Stomach (tissue), 8 donors: ENCODE measurements at regions not wholly inside any gene's neighbourhood (a gene's known extent, or its start where the extent isn't known, plus 50 kb on each side); places are given as distances from the start of the nearest gene placed in this dataset.

Experiments used
- DNase-seq, 2 donors: peaks; one replicate each; pipeline versions ENCODE4 v3.0.0 to v3.0.0-alpha.2; 2013 to 2019
- H3K27ac ChIP-seq, 5 donors: fragments of 200-600 bp in 4 of 5; sonication (generic) in 4 of 5; one replicate each; pipeline ENCODE4 v1.5.1; 2013 to 2019; ENCODE audit warnings: mild to moderate bottlenecking in 1 of 5, moderate library complexity in 1 of 5
- H3K27me3 ChIP-seq, 3 donors: fragments of 200-600 bp; sonication (generic); one replicate each; pipeline ENCODE4 v1.5.1; 2017 to 2019; ENCODE audit warnings: mixed run types in 1 of 3
- H3K36me3 ChIP-seq, 4 donors: fragments of 200-600 bp; sonication (generic); 1 replicate in 3 of 4; 2 replicates in 1 of 4; pipeline ENCODE4 v1.5.1; 2016 to 2019
- H3K4me1 ChIP-seq, 4 donors: fragments of 200-600 bp; sonication (generic); one replicate each; pipeline ENCODE4 v1.5.1; 2016 to 2019
- H3K4me3 ChIP-seq, 4 donors: fragments of 200-600 bp; sonication (generic) in 3 of 4; one replicate each; pipeline ENCODE4 v1.5.1; 2016 to 2019; ENCODE audit warnings: mild to moderate bottlenecking in 1 of 4
- H3K9me3 ChIP-seq, 4 donors: fragments of 200-600 bp; sonication (generic); one replicate each; pipeline ENCODE4 v1.5.1; 2016 to 2019
- EP300 ChIP-seq: sonication (generic); formaldehyde crosslinking; IDR thresholded peaks from one replicate; pipeline ENCODE4 v1.6.1; 2017; ENCODE audit warnings: antibody characterized with exemption
- POLR2A ChIP-seq, 4 donors: fragments of 450-650 bp; IDR thresholded peaks; one replicate each; pipeline ENCODE4 v1.6.1; 2016; ENCODE audit warnings: antibody characterized with exemption in 4 of 4, control low read depth in 2 of 4, mild to moderate bottlenecking in 1 of 4, moderate library complexity in 1 of 4
- POLR2AphosphoS5 ChIP-seq, 3 donors: sonication (generic); formaldehyde crosslinking; IDR thresholded peaks; one replicate each; pipeline ENCODE4 v1.6.1; 2016; ENCODE audit warnings: antibody characterized with exemption in 3 of 3
- WGBS, 5 donors: extraction: QIAGEN DNeasy Blood & Tissue Kit in 3 of 5; methylation state at CpG; one replicate each; pipeline versions ENCODE4 v1.1.5 to v1.1.7; 2013 to 2018; 5-methylcytosine and 5-hydroxymethylcytosine counted together
- intact Hi-C: fragments of 100-400 bp; cut with DNase I; formaldehyde crosslinking; loops from one replicate; pipeline ENCODE4 v1.15.1; 2023; ENCODE audit warnings: low total_unique reads
- TF ChIP-seq, protein P1 (sequence below), 7 experiments: fragments of 450-650 bp in 4 of 7; fragments of 200-600 bp in 3 of 7; sonication (generic) in 3 of 7; IDR thresholded peaks; one replicate each; pipeline ENCODE4 v1.5.1; 2016 to 2019; ENCODE audit warnings: antibody characterized with exemption in 7 of 7, control low read depth in 2 of 7, mild to moderate bottlenecking in 1 of 7
- donor health status: healthy with polysubstance abuse.
- donor health status: Bipolar disorder and iron deficiency.
- donor health status: healthy.

- no peaks in the 10 kb centered on the region for H3K36me3 ChIP-seq
- intact Hi-C loops, result no loop called here
- H3K9me3 ChIP-seq, result no peaks in the 10 kb centered on the region
- H3K4me3 ChIP-seq, result no peak overlapping the region
- no peaks in the 10 kb centered on the region for H3K4me1 ChIP-seq
- TF ChIP-seq POLR2AphosphoS5 (IDR thresholded peaks at IDR 0.05), result no peak
- TF ChIP-seq EP300, result no peak
- TF ChIP-seq POLR2A (IDR thresholded peaks at IDR 0.05), result no peak
- TF ChIP-seq, protein P1, sequence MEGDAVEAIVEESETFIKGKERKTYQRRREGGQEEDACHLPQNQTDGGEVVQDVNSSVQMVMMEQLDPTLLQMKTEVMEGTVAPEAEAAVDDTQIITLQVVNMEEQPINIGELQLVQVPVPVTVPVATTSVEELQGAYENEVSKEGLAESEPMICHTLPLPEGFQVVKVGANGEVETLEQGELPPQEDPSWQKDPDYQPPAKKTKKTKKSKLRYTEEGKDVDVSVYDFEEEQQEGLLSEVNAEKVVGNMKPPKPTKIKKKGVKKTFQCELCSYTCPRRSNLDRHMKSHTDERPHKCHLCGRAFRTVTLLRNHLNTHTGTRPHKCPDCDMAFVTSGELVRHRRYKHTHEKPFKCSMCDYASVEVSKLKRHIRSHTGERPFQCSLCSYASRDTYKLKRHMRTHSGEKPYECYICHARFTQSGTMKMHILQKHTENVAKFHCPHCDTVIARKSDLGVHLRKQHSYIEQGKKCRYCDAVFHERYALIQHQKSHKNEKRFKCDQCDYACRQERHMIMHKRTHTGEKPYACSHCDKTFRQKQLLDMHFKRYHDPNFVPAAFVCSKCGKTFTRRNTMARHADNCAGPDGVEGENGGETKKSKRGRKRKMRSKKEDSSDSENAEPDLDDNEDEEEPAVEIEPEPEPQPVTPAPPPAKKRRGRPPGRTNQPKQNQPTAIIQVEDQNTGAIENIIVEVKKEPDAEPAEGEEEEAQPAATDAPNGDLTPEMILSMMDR (IDR thresholded peaks at IDR 0.05), result no peak
- no peak overlapping the region for H3K27ac ChIP-seq
- H3K27me3 ChIP-seq, result no peaks in the 10 kb centered on the region
- 85 to 95% (median 91%) methylated on average over 2 of the region's 2 CpGs for WGBS, 5 donors
- DNase-seq, result no peak
Measured at GRCh38 chr15:96565266-96565665, 234.8 kb downstream of the NR2F2 start.

- Histone ChIP-seq H3K27me3 (no peaks in the 10 kb centered on the region), H3K4me1 (no peaks in the 10 kb centered on the region), H3K9me3 (peaks cover 0 to 4% (median 0%) of the 10 kb centered on the region in 4 donors), H3K4me3 (no peak overlapping the region), H3K36me3 (no peaks in the 10 kb centered on the region), H3K27ac (no peak overlapping the region)
- WGBS, 5 donors, result 85 to 93% (median 90%) methylated on average over 10 of the region's 10 CpGs
- DNase-seq, result no peak
- intact Hi-C loops, result no loop called here
- TF ChIP-seq POLR2A (IDR thresholded peaks at IDR 0.05) (no peak), POLR2AphosphoS5 (IDR thresholded peaks at IDR 0.05) (no peak), EP300 (no peak)
- TF ChIP-seq, protein P1 (IDR thresholded peaks at IDR 0.05), result no peak
Measured at GRCh38 chr15:96574782-96575181, 244.3 kb downstream of the NR2F2 start.

DNA sequence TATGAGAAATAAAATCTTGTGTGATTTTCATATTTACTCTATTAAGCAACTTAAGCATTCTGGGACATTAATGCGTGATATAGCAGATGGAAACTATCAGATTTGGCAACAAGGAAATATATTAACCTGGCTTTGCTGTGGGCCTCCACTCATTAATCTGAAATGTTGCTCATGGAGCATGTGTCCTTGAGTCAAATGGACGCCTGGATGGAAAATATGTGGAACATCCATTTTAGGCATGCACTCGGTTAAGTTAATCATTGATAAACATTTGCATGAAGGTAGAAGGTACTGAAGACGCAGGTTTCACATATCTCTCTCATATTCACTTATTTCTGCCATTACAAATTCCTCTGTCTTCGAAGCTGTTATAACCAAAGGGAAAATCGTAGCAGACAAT, 246.1 kb downstream of the NR2F2 start:
- WGBS, 5 donors, result 83 to 92% (median 86%) methylated on average over 6 of the region's 6 CpGs
- intact Hi-C loops, result no loop called here

DNA sequence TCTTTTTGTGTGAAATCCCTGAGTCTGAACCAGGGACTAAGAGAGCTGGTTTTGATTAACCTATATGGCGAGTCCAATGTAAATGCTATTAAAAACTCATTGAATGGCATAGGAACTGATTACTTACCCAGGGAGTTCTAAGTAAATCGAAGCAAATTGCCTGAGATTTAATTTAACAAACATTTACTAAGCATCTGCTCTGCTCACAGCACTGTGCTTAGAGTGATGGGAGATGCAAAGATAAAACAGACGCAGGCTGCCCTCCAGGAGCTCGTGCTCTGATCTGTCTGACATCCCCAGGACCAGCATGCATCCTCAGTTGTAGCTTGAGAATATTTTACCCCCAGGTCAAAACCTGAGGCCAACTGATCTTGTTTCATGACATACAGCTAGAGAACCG, 247.9 kb downstream of the NR2F2 start:
- Histone ChIP-seq H3K9me3 (no peaks in the 10 kb centered on the region), H3K4me1 (no peaks in the 10 kb centered on the region), H3K36me3 (no peaks in the 10 kb centered on the region), H3K27me3 (no peaks in the 10 kb centered on the region), H3K27ac (no peak overlapping the region), H3K4me3 (no peak overlapping the region)
- intact Hi-C loops, result no loop called here
- no peak for DNase-seq
- WGBS, 5 donors, result 77 to 87% (median 85%) methylated on average over 5 of the region's 5 CpGs
- TF ChIP-seq EP300 (no peak), POLR2AphosphoS5 (IDR thresholded peaks at IDR 0.05) (no peak)
- TF ChIP-seq, protein P1 (IDR thresholded peaks at IDR 0.05), result no peak

More for the DNA sequence above, 246.1 kb downstream of the NR2F2 start:
- peaks cover 0 to 4% (median 0%) of the 10 kb centered on the region in 4 donors for H3K9me3 ChIP-seq
- H3K4me3 ChIP-seq, result no peak overlapping the region
- H3K4me1 ChIP-seq, result no peaks in the 10 kb centered on the region
- TF ChIP-seq, protein P1 (IDR thresholded peaks at IDR 0.05), result no peak
- TF ChIP-seq EP300, result no peak
- no peak for TF ChIP-seq POLR2A (IDR thresholded peaks at IDR 0.05)
- no peak for TF ChIP-seq POLR2AphosphoS5 (IDR thresholded peaks at IDR 0.05)
- no peak overlapping the region for H3K27ac ChIP-seq
- DNase-seq, result no peak
- no peaks in the 10 kb centered on the region for H3K27me3 ChIP-seq
- no peaks in the 10 kb centered on the region for H3K36me3 ChIP-seq
